ENCODE measurements at regions not wholly inside any gene's neighbourhood (a gene's known extent, or its start where the extent isn't known, plus 50 kb on each side); places are given as distances from the start of the nearest gene placed in this dataset.

DNA sequence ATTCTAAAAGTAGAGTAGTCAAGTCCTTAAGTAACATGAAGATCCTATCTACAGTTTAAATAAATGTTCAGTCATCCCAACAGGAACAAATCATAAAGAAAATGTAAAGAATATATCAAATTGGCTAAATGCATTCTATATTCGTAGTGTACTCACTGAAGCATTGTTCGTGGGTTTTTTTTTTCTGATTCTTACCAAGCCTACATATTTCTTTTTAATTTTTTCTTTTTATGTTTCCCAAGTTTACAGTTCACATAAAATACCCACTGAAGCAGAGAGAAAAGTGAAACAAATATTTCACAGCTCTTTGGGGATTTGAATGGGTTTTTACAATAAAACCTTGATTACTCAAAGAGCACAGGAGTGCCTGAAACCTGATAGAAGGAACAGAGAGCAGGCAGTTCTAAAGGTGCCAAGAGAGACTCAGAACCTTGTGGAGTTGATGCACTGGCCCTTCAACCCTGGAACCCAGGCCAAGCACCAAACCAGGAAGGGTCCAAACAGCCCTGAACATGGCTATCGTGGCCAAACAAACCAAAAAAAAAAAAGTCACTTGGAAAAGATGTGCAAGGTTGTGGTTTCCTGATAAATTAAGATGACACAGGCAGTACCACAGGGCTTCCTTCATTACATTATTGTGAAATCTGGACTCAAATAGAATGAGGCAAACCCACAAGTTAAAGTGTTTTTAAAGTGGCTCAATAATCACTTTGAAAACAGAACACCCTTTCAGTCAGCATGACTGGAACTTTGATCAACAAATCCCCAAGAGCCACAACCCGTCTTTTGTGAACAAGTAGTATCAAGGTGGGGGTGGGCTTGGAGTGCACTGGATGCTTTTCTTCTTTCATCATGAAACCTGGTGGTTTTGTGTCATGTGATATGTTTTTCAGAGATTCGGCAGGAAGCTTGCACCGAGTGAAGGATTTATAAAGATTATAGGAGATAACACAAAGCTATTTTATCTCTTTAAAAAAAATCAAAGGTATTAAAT, 245.0 kb upstream of the FN1 start:
- no peak for DNase-seq (ENCODE audit: low read depth)

DNA sequence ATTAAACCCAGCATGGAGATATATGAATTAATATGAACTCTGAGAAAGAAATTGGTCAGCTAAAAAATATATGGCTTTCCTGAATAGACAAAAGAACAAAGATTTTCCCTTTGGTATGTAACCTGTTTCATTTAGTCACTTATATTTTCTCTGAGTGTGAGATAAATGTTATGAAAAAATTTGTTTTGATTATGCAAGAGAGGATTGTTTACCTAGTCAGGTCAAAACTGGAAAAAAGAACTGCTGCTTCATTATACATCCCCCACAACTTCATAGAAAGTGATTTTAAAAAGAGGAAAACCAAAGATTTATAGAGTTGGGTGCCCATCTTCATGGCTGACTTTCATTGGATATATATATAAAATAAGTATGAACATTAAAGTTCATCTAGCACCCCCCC, 242.2 kb upstream of the FN1 start:
- no peak for DNase-seq (ENCODE audit: low read depth)
- TF ChIP-seq, protein P1, sequence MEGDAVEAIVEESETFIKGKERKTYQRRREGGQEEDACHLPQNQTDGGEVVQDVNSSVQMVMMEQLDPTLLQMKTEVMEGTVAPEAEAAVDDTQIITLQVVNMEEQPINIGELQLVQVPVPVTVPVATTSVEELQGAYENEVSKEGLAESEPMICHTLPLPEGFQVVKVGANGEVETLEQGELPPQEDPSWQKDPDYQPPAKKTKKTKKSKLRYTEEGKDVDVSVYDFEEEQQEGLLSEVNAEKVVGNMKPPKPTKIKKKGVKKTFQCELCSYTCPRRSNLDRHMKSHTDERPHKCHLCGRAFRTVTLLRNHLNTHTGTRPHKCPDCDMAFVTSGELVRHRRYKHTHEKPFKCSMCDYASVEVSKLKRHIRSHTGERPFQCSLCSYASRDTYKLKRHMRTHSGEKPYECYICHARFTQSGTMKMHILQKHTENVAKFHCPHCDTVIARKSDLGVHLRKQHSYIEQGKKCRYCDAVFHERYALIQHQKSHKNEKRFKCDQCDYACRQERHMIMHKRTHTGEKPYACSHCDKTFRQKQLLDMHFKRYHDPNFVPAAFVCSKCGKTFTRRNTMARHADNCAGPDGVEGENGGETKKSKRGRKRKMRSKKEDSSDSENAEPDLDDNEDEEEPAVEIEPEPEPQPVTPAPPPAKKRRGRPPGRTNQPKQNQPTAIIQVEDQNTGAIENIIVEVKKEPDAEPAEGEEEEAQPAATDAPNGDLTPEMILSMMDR (IDR thresholded peaks at IDR 0.05; ENCODE audit: control insufficient read depth, extremely low read depth, insufficient read depth), result no peak
- H3K4me3 ChIP-seq (ENCODE audit: low read depth, low read length), result no peak overlapping the region

More for the DNA sequence above, 245.0 kb upstream of the FN1 start:
- no peak overlapping the region for H3K4me3 ChIP-seq (ENCODE audit: low read depth, low read length)
- TF ChIP-seq, protein P1 (IDR thresholded peaks at IDR 0.05; ENCODE audit: control insufficient read depth, extremely low read depth, insufficient read depth), result no peak

DNA sequence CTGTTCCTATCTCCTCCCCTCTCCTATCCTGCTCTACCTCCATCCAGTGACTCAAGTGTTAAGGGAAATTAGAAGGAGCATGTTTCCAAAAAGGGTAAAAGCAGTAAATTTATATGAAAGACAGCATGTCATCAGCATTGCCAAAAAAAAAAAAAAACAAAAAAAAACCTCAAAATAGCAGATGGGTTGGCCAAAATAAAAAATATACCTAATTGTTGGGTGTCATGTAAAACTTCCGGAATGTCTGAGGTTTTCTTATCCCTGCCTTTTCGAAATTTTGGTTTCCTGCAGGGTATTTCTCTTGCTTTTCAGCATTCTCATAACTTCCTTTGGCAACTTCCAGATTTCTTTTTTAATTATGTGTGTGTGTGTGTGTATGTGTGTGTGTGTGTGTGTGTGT, 241.6 kb upstream of the FN1 start:
- H3K4me3 ChIP-seq (ENCODE audit: low read depth, low read length), result no peak overlapping the region
- DNase-seq (ENCODE audit: low read depth), result no peak
- TF ChIP-seq, protein P1 (IDR thresholded peaks at IDR 0.05; ENCODE audit: control insufficient read depth, extremely low read depth, insufficient read depth), result no peak

DNA sequence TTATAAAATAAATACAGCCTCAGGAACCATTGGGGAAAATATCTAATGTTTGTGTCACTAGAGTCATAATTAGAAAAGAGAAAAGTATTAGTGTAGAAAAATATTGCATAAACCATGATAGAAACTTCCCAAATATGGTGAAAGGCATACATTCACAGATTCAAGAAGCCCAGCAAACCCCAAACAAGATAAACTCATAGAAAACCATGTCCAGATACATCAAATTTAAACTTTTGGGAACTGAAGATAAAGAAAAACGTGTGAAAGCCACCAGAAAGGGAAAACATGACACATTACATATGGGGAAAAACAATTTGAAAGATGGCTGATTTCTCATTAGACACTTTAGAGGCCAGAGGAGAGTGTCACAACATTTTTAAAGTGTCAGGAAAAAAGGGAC, 236.5 kb upstream of the FN1 start:
- no peak for DNase-seq (ENCODE audit: low read depth)
- TF ChIP-seq, protein P1 (IDR thresholded peaks at IDR 0.05; ENCODE audit: control insufficient read depth, extremely low read depth, insufficient read depth), result no peak
- H3K4me3 ChIP-seq (ENCODE audit: low read depth, low read length), result no peak overlapping the region

DNA sequence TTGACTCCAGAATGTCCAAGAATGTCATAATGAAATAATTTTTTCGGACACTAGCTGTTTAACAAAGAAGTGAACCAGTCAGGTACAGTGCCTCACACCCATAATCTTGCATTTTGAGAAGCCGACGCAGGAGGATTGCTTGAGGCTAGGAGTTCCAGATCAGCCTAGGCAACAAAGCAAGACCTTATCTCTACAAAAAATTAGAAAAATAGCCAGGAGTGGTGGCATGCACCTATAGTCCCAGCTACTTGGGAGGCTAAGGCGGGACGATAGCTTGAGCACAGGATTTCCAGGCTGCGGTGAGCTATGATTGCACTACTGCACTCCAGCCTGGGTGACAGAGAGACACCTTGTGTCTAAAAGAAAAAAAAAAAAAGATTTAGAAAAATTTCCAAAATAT, 235.8 kb upstream of the FN1 start:
- no peak overlapping the region for H3K4me3 ChIP-seq (ENCODE audit: low read depth, low read length)
- TF ChIP-seq, protein P1 (IDR thresholded peaks at IDR 0.05; ENCODE audit: control insufficient read depth, extremely low read depth, insufficient read depth), result no peak
- DNase-seq (ENCODE audit: low read depth), result no peak

DNA sequence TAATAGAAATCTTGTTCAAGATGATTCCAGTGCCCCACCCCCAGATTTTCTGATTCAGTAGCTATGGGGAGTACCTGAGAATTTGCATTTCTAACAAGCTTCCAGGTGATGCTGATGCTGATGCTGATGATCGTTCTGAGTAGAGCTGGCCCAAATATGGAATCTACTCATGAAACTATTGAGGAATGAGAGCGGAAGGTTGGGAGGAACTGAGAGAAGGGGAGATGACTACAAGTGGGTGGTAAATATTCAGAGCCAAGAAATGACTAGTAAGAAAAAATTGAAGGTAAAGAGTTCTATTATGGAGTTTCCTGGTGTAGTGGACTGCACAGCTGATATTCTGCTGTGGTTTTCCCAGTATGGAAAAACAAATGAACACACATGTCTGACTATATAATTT, 235.4 kb upstream of the FN1 start:
- no peak for DNase-seq (ENCODE audit: low read depth)
- no peak overlapping the region for H3K4me3 ChIP-seq (ENCODE audit: low read depth, low read length)
- TF ChIP-seq, protein P1 (IDR thresholded peaks at IDR 0.05; ENCODE audit: control insufficient read depth, extremely low read depth, insufficient read depth), result no peak
